Stimulated activated naive CD4-positive, alpha-beta T cell treated with Interleukin-2 at 50 U/mL for 16 hours (primary cell): ENCODE measurements at regions not wholly inside any gene's neighbourhood (a gene's known extent, or its start where the extent isn't known, plus 50 kb on each side); places are given as distances from the start of the nearest gene placed in this dataset.
"Not testable (repeated sequence)": the region's sequence is repeated elsewhere in the genome, so short reads cannot be mapped to it uniquely, and the experiment has no call there.

Experiments used
- DNase-seq: peaks from one replicate; lab custom pipeline; 2025; lab: John Stamatoyannopoulos, UW

GRCh38 chr3:94607778-94608177, 544.9 kb downstream of the NSUN3 start:
- no peak for DNase-seq

- no peak for DNase-seq
These were observed 547.0 kb downstream of the NSUN3 start for GRCh38 chr3:94609908-94610307.

- DNase-seq, result no peak
These were observed 548.7 kb downstream of the NSUN3 start for GRCh38 chr3:94611596-94611995.

GRCh38 chr3:94612631-94613030, 549.8 kb downstream of the NSUN3 start:
- no peak for DNase-seq

- DNase-seq, result no peak
These were observed 551.3 kb downstream of the NSUN3 start for GRCh38 chr3:94614192-94614591.

GRCh38 chr3:94615275-94616065, 552.6 kb downstream of the NSUN3 start:
- DNase-seq, result no peak

DNA sequence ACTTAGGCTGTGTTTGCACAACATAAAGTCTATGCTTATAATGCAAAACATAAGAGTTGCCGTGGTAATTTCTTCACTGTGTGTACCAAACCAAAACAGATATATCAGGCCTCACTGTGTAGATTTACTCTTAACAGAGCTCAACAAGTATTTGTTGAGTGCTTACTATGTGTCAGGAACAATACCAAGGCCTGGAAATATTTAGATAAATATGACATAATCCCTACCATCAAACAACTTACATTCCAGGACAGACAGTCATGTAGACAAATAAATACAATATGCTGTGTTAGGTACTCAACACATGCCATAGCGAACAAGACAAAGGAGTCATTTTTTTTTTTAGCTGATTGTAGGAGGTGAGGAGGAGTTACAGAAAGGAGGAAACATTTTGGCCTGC, 554.0 kb downstream of the NSUN3 start:
- DNase-seq, result no peak

- DNase-seq, result no peak
These were observed 554.5 kb downstream of the NSUN3 start for GRCh38 chr3:94617312-94617711.

- no peak for DNase-seq
These were observed 556.8 kb downstream of the NSUN3 start for GRCh38 chr3:94619643-94620042.

DNA sequence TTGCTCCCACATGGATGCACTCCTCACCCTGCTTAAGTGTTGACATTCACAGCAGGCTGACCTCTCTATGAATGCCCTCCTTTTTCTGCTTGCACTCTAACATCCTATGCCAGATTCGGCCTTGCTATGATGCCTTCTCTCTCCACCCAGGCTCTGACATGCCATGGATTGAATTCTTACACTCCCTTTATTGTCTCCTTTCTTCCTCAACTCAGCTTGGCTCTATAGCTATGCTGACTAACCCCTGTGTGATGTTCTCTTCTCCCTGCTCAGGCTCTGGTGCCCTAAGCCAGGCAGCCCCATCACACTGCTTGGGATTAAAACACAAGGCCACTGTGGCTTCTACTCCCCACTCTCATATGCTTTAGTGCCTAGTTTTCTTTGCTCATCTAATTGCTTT, 563.7 kb downstream of the NSUN3 start:
- no peak for DNase-seq

- DNase-seq, result no peak
These were observed 564.8 kb downstream of the NSUN3 start for GRCh38 chr3:94627689-94628088.

DNA sequence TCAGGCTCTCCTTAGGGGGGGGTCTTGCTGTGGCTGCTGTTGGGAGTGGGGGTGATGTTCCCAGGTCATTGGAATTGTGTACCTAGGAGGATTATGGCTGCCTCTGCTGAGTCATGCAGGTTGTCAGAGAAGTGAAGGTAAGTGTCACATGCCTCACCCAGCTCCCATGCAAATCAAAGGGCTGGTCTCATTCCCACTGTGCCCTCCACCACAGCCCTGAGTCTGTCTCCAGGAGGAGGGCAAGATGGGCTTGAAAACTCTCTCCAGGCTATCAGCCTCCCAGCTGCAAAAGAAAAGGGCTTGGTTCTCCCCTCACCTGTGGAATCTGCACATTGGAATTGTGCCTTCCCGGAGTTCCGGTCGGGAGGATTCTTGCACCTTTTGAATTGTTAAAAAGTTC, 580.5 kb downstream of the NSUN3 start:
- no peak for DNase-seq

DNA sequence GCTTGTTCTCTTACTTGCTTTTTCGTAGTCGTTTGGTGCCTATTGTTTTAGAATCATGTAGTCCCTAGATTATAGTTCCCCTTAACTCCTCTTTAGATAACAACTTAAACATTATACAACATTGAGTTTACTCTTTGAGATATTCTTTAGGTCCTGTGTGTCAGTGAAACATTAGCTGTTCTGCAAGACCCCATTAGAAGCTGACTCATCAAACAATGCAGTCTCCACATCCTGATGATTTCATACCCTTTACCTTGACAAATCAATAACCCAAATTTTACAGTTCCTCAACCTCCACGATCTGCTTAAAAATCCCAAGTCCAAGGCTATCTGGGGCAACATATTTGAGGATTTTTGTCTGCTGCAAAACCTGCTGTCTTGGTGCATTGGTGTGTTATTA, 582.9 kb downstream of the NSUN3 start:
- DNase-seq, result no peak

DNA sequence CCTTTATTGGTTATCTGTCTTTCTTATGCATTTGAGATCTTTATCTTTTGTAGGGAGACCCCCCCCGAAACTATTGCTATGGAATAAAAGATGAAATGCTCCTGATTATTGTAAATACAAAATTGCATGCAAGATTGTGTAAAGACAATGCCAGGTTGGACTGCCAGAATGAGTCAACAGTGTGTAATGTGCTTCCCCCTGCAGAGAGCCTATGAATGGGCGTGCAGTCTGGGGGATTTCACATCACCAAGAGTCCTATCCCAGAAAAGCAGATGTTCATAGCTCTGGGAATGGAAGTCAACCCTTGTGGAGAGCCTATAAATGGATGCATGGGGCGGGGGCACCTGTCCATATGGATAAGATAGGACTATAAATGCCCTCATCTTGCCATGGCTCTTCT, 584.3 kb downstream of the NSUN3 start:
- DNase-seq, result no peak

- DNase-seq, result not testable (repeated sequence)
These were observed 585.7 kb downstream of the NSUN3 start for GRCh38 chr3:94648270-94649180.

DNA sequence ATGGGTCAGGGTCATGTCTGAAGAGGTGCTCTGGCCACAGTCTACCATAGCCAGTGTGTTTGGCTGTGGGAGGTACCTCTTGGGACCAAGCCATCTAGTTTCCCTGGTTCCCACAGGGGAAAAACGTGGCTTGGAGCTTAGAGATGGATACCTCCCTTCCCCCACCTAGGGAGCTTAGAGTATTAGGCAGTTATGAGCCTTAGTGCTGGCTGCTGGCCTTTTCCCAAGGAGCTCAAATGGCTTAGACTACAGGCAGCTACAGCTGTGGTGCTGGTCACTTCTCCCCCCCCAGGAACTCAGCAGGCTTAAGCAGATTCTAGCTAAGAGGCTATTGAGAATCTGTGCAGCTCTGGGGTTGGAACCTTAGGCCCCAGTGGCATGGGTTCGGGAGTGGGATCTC, 591.2 kb downstream of the NSUN3 start:
- DNase-seq, result no peak

- DNase-seq, result no peak
These were observed 603.1 kb downstream of the NSUN3 start for GRCh38 chr3:94665922-94666321.

GRCh38 chr3:94671078-94671477, 608.2 kb downstream of the NSUN3 start:
- DNase-seq, result no peak

GRCh38 chr3:94673876-94674275, 611.0 kb downstream of the NSUN3 start:
- DNase-seq, result no peak

GRCh38 chr3:94686208-94686607, 623.3 kb downstream of the NSUN3 start:
- no peak for DNase-seq

DNA sequence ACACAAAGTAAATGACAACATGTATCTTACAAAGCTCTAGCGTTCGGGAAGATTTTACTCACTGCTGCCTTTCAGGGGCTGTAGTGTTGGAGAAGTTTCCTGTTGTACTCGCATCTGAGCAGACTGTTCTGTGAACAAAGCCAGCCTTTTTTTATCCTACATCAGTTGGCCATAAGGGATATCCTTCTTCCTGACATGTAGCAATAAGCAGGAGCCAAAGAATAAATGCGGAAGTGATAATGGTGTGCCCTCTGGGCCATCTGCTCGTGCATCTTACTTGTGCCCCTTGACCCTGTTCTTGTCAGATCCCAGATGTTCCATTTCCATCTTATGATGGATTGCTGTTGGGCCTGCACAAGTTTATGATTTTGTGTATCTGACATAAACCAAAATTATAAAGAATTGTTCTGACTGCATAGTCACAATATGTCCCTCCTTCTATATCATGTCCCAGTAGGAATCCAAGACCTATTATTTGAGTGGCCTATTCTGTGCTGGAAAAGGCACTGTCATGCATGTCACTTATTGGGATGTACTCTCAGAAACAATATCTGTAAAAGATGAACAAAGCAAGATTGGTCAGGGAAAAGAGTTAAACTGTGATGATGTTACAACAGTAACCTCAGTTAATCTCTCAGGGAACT, 631.3 kb downstream of the NSUN3 start:
- no peak for DNase-seq

DNA sequence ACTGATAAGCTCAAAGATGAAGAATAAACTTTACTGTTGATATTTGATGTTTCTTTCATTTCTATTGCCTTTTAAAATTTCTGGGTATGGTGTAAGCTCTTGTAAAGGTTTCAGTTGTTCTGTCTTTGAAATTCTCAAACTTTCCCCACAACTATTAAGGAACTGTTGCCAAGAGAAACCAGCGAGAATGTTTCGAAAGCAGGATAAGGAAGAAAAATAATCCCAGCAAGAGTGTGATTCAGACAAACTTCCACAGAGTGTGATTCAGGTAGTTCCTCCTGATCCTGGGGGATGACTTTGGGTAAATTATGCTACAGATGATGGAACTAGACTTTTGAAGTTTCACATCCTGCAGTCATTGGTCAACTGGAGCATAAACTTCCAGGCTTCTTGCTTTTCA, 632.0 kb downstream of the NSUN3 start:
- DNase-seq, result no peak

DNA sequence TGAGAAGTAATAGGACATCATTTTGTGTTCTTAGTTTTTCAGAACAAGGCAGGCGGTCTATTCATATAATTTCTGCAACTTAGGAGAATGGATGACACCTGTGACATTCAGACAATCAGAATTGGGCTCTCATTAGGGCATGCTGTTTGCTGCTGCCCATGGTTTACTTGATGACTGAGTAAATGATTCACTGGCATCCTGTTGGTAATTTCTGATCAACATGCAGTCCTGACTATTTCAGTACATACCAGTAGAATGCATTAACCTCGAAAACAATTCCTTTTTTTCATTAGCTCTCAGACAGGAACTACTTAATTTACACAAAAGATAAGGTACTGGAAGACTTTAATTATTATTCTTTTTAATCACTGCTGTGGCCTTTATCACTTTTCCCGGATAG, 641.6 kb downstream of the NSUN3 start:
- DNase-seq, result no peak
